ENCODE measurements at regions not wholly inside any gene's neighbourhood (a gene's known extent, or its start where the extent isn't known, plus 50 kb on each side); places are given as distances from the start of the nearest gene placed in this dataset.
"Not testable (repeated sequence)": the region's sequence is repeated elsewhere in the genome, so short reads cannot be mapped to it uniquely, and the experiment has no call there.

- no peak for DNase-seq (ENCODE audit: low read depth)
- no peak overlapping the region for H3K4me3 ChIP-seq (ENCODE audit: low read depth, low read length)
- TF ChIP-seq CTCF (conservative IDR thresholded peaks at IDR 0.05; ENCODE audit: low read depth, low read length) = no peak
Measured at GRCh38 chr17:13154398-13154797, 136.6 kb upstream of the ELAC2 start.

GRCh38 chr17:13153036-13153435 is 135.2 kb upstream of the ELAC2 start:
- no peak overlapping the region for H3K4me3 ChIP-seq (ENCODE audit: low read depth, low read length)
- DNase-seq (ENCODE audit: low read depth) = no peak
- TF ChIP-seq CTCF (conservative IDR thresholded peaks at IDR 0.05; ENCODE audit: low read depth, low read length) = no peak

- DNase-seq (ENCODE audit: low read depth) = no peak
- no peak for TF ChIP-seq CTCF (conservative IDR thresholded peaks at IDR 0.05; ENCODE audit: low read depth, low read length)
- H3K4me3 ChIP-seq (ENCODE audit: low read depth, low read length) = no peak overlapping the region
Measured at GRCh38 chr17:13152501-13152900, 134.7 kb upstream of the ELAC2 start.

GRCh38 chr17:13150738-13151137 is 132.9 kb upstream of the ELAC2 start:
- not testable (repeated sequence) for DNase-seq (ENCODE audit: low read depth); H3K4me3 ChIP-seq (ENCODE audit: low read depth, low read length)

GRCh38 chr17:13143001-13143400 is 125.2 kb upstream of the ELAC2 start:
- no peak for TF ChIP-seq CTCF (conservative IDR thresholded peaks at IDR 0.05; ENCODE audit: low read depth, low read length)
- no peak overlapping the region for H3K4me3 ChIP-seq (ENCODE audit: low read depth, low read length)
- no peak for DNase-seq (ENCODE audit: low read depth)

- H3K4me3 ChIP-seq (ENCODE audit: low read depth, low read length) = no peak overlapping the region
- TF ChIP-seq CTCF (conservative IDR thresholded peaks at IDR 0.05; ENCODE audit: low read depth, low read length) = no peak
- no peak for DNase-seq (ENCODE audit: low read depth)
Measured at GRCh38 chr17:13140750-13141149, 122.9 kb upstream of the ELAC2 start.

- no peak overlapping the region for H3K4me3 ChIP-seq (ENCODE audit: low read depth, low read length)
- no peak for TF ChIP-seq CTCF (conservative IDR thresholded peaks at IDR 0.05; ENCODE audit: low read depth, low read length)
- DNase-seq (ENCODE audit: low read depth) = no peak
Measured at GRCh38 chr17:13135506-13135905, 117.7 kb upstream of the ELAC2 start.

- no peak for DNase-seq (ENCODE audit: low read depth)
- H3K4me3 ChIP-seq (ENCODE audit: low read depth, low read length) = no peak overlapping the region
- no peak for TF ChIP-seq CTCF (conservative IDR thresholded peaks at IDR 0.05; ENCODE audit: low read depth, low read length)
Measured at GRCh38 chr17:13134076-13134475, 116.2 kb upstream of the ELAC2 start.
